DMS 273 treated with DMSO at 0.1 percent for 48 hours (cell line): ENCODE measurements at regions not wholly inside any gene's neighbourhood (a gene's known extent, or its start where the extent isn't known, plus 50 kb on each side); places are given as distances from the start of the nearest gene placed in this dataset.

ENCODE experiments used
- DNase-seq: peaks from one replicate; lab custom pipeline; 2025; lab: John Stamatoyannopoulos, UW

DNA sequence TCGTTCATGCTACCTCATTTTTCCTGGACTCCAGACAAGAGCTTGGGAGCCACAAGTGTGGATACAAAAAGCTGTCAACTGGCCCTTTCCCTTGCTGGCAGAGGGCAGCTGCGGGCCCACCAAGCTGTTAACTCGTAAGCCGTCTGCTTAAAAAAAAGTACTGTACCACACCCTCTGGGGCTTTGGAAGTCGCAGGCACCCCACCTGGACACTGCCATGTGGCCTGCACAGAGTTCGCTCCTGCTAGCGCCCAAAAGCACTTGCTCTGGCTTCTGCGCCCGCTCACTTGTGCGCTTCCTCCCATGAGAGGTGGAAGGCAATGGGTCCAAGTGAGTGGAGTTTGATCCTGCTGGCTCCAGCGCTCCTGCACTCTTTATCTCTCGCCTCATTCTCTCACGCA is 476.4 kb upstream of the FSTL5 start:
- no peak for DNase-seq

- no peak for DNase-seq
Measured at GRCh38 chr4:162634390-162634789, 470.6 kb upstream of the FSTL5 start.

- DNase-seq, result no peak
Measured at GRCh38 chr4:162622664-162623063, 458.9 kb upstream of the FSTL5 start.

- no peak for DNase-seq
Measured at GRCh38 chr4:162610116-162610515, 446.3 kb upstream of the FSTL5 start.

DNA sequence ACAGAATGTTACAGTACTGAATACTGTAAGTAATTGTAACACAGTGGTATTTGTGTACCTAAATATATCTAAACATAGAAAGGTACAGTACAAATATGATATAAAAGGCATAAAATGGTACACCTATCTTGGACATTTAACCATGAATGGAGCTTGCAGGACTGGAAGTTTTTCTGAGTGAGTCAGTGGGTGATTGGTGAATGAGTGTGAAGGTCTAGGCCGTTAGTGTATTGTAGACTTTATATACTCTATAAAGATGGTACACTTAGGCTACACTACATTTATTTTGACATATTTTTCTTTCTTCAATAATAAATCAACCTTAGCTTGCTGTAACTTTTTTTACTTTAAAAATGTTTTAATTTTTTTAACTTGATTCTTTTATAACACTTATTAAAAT is 422.5 kb upstream of the FSTL5 start:
- no peak for DNase-seq

- DNase-seq, result no peak
Measured at GRCh38 chr4:162582180-162582579, 418.4 kb upstream of the FSTL5 start.

DNA sequence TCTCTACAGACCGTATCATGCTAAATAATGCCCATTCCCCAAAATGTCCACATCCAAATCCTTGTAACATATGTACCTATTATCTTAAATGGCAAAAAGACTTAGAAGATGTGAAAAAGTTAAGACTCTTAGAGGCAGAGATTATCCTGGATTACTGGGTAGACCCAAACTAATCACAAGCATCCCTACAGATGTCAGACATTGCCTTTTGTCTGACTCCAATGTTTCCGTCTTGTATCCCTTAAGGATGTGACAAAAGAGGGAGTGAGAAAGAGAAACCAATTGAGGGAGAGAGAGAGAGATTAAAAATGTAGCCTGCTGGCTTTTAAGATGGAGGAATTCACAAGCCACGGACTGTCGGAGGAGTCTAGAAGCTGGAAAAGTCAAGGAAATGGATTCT is 401.9 kb upstream of the FSTL5 start:
- DNase-seq, result no peak

- DNase-seq, result no peak
Measured at GRCh38 chr4:162560073-162560472, 396.3 kb upstream of the FSTL5 start.

DNA sequence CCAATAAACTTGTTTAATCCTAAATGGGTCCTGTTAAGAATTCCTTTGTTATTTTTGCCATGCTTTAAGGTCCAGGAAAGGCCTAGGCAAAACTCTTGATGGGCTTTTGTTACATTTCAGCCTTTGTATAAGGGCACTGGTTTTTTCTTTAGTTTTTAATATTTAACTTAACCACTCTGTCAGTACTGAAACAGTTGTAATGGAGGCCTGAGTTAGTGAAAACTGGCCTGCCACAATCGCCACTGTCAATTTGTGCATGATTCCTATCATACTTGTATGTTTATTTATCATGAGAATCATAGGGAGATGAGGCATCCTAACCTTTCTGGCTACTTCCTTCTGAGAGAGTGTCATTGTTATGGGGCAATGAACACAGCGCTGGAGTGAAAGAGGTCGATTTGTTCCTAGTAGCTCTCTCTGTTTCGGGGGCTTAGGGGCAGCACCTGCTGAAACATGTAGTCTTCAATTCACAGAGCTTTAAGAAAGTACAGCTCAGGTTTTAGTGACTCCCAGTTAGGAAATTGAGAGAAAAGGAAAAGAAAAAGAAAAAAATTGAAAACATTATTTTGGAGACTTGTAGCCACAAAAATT is 393.8 kb upstream of the FSTL5 start:
- DNase-seq, result no peak

DNA sequence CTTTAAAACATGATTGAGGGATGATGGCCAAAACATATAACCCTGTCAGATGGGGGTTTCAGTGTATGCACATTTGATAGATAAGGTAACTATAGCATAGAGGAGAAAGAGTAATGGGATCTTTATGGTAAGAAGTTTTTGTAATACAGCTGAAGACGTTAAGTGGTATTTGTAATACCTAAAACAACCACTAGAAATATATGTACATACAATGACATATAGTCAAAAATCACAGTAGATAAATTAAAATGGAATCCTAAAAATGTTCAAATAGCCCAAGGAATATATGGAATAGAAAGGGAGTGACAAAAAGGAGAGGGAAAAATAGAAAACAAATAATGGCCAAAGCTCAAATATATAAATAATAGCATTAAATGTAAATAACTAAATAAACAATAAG is 371.3 kb upstream of the FSTL5 start:
- no peak for DNase-seq

DNA sequence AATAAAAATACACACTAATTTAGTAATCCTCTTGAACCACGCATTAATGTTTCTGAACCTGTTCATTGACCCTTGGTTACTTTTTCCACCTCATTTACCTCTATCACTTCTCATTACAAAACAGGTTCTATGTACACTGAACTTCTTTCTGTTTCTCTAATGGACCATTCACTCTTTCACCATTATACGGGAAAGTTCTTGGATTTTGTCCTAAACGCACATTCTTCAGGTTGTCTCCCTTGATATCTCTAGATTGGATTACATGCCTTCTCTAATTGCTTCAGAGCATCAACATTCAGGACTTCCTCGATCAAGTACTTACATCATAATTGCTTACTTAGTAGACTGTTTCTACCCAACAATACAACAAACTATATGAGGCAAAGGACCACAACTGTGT is 359.4 kb upstream of the FSTL5 start:
- DNase-seq, result no peak

DNA sequence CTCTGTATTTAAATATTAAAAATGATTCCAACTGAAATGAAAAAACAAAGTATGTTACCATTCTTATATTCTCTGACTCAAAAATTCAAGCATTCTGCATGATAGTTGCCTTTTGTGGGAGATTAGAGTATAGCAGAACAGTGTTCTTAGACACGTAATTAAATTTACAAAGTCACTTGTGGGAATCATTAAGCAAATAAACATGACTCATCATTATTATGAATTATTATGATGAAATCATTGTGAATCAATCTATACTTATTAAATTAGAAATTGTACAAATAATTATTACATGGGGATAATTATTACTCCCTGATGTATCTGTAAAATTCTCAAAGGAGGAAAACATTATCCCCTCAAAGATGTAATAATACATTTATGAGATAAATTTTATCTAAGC is 358.9 kb upstream of the FSTL5 start:
- DNase-seq, result no peak

DNA sequence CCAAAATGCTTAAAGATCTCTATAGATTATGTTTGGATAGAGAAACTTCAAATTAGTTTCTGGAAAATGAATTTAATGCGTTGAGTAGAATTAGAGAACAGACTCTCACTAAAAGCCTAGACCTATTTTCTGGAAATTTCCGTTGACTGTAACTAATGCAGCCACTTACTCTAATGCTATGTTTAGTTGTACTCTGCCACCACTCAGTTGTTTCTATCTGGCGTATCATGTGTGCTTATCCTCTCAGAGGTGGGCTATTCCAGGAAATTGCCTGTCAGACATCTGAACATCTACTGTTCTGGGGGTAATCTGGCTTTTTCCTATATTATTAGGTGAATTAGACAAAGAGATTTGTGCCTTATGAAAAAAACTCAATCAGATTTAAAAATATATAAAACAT is 347.1 kb upstream of the FSTL5 start:
- DNase-seq, result no peak

GRCh38 chr4:162510115-162510514 is 346.3 kb upstream of the FSTL5 start:
- no peak for DNase-seq

- no peak for DNase-seq
Measured at GRCh38 chr4:162509333-162509732, 345.5 kb upstream of the FSTL5 start.

- DNase-seq, result no peak
Measured at GRCh38 chr4:162506253-162506652, 342.5 kb upstream of the FSTL5 start.

DNA sequence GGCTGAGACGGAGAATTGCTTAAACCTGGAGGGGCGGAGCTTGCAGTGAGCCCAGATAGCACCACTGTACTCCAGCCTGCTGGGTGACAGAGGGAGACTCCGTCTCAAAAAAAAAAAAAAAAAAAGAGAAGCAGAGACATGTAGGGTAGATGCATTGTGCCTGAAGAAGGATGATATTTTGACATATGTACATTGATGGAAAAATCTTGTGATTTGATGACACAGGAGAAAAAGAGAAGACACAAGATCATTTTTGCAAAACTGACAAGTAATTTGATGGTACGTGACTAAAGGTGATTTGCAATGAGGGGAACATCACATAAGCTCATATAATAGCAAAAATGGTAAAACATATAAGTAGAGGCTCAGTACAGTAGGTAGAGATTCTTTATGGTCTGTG is 340.1 kb upstream of the FSTL5 start:
- DNase-seq, result no peak

- no peak for DNase-seq
Measured at GRCh38 chr4:162502109-162502508, 338.3 kb upstream of the FSTL5 start.

DNA sequence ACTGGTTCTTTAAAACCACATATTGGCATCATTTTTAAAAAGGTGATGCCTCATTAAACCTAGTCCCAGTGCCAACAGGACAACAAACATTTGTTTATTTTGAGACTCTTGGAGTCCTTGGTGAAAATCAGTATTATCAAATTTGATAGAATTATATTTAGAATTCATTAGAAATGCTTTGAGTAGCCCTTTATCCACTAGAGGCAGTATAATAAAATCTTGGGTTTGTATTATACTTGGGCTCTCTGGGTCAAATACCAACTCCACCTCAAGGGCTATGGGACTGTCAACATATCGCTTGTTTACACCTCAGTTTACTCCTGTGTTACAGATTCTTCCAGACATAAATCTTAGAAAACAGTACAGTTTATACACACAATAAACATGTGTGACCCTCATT is 335.7 kb upstream of the FSTL5 start:
- no peak for DNase-seq

DNA sequence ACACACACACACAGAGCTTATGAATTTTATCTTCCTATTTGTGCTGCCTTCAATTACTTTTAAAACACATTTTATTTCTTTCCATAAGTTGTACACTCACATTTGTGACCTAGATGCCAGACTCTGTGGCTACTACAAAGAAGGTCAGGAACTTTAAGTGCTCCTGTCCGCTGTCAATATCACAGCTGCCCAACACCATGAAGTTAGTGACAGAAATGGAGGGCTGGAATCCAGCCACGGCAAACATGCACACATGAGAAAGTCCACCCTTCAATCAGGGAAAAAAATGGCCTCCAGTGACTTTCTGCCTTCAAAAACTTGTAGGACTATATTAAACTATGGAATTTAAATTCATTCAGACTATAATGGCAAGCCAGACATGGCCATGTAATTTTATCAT is 334.4 kb upstream of the FSTL5 start:
- DNase-seq, result no peak

GRCh38 chr4:162497564-162498167 is 333.9 kb upstream of the FSTL5 start:
- DNase-seq, result no peak

- no peak for DNase-seq
Measured at GRCh38 chr4:162494935-162495334, 331.1 kb upstream of the FSTL5 start.

- no peak for DNase-seq
Measured at GRCh38 chr4:162485486-162485885, 321.7 kb upstream of the FSTL5 start.

DNA sequence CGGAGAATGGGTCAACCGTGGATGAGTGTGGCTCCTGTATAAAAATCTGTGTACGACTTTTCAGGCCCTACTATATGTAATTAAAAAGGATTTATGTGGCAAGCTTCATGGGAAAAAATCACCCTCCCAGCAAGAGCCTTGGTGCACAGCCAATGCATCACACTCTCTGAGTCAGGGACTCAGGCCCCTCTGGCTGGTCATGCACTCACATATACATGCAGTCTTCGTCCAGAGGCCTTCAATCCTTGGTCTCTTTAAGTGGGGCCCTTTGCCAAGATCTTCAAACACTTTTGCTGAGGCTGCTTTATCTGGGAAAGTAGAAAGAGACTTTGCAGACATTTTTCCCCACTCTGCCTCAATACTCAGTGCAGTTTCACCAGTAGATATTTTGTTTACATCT is 311.4 kb upstream of the FSTL5 start:
- no peak for DNase-seq
